Left ventricle myocardium inferior (tissue), 1 donor: ENCODE measurements at regions not wholly inside any gene's neighbourhood (a gene's known extent, or its start where the extent isn't known, plus 50 kb on each side); places are given as distances from the start of the nearest gene placed in this dataset.

Experiments used
- DNase-seq: peaks from one replicate; pipeline ENCODE4 v3.0.0-alpha.2; 2020
- H3K27ac ChIP-seq: fragments of 200-600 bp; replicated peaks from 2 replicates; pipeline ENCODE4 v1.8.0; 2021
- H3K27me3 ChIP-seq: fragments of 200-600 bp; 2 replicates; pipeline ENCODE4 v1.8.0; 2021; ENCODE audit warnings: low read depth
- H3K36me3 ChIP-seq: fragments of 200-600 bp; 2 replicates; pipeline ENCODE4 v1.8.0; 2021
- H3K4me1 ChIP-seq: fragments of 200-600 bp; 2 replicates; pipeline ENCODE4 v1.8.0; 2021
- H3K4me3 ChIP-seq: fragments of 200-600 bp; 2 replicates; pipeline ENCODE4 v1.8.0; 2021; ENCODE audit warnings: mild to moderate bottlenecking, moderate library complexity
- H3K9me3 ChIP-seq: fragments of 200-600 bp; replicated peaks from 2 replicates; pipeline ENCODE4 v1.8.0; 2021
- CTCF ChIP-seq: fragments of 200-600 bp; IDR thresholded peaks from 2 replicates; pipeline ENCODE4 v1.8.0; 2021; ENCODE audit warnings: antibody characterized with exemption, mild to moderate bottlenecking, borderline replicate concordance
- intact Hi-C: fragments of 100-400 bp; cut with micrococcal nuclease; formaldehyde crosslinking; loops from one replicate; pipeline ENCODE4 v1.11.0; 2022
- donor health status: DM: no; HTN: yes; CAD: no; lungs with severe emphysema.

- intact Hi-C loops, result no loop called here
- Histone ChIP-seq H3K36me3 (no peaks in the 10 kb centered on the region), H3K27me3 (no peaks in the 10 kb centered on the region), H3K9me3 (no peaks in the 10 kb centered on the region), H3K4me3 (no peak overlapping the region), H3K27ac (no peak overlapping the region), H3K4me1 (no peaks in the 10 kb centered on the region)
- DNase-seq, result no peak
- TF ChIP-seq CTCF, result no peak
Measured at GRCh38 chr4:178937130-178937529, 1494.9 kb upstream of the AGA start.

GRCh38 chr4:178941975-178942374 lies 1499.7 kb upstream of the AGA start:
- intact Hi-C loops, result no loop called here

GRCh38 chr4:178953447-178954120 lies 1511.3 kb upstream of the AGA start:
- Histone ChIP-seq H3K27ac (no peak overlapping the region), H3K36me3 (no peaks in the 10 kb centered on the region), H3K27me3 (no peaks in the 10 kb centered on the region), H3K9me3 (no peaks in the 10 kb centered on the region), H3K4me3 (no peak overlapping the region), H3K4me1 (no peaks in the 10 kb centered on the region)
- intact Hi-C loops, result no loop called here
- no peak for DNase-seq
- no peak for TF ChIP-seq CTCF

More at GRCh38 chr4:178941975-178942374, 1499.7 kb upstream of the AGA start:
- no peaks in the 10 kb centered on the region for H3K9me3 ChIP-seq
- H3K27ac ChIP-seq, result no peak overlapping the region
- H3K36me3 ChIP-seq, result no peaks in the 10 kb centered on the region
- no peak for DNase-seq
- no peaks in the 10 kb centered on the region for H3K4me1 ChIP-seq
- H3K4me3 ChIP-seq, result no peak overlapping the region
- H3K27me3 ChIP-seq, result no peaks in the 10 kb centered on the region
- TF ChIP-seq CTCF, result no peak

GRCh38 chr4:178955614-178956013 lies 1513.4 kb upstream of the AGA start:
- Histone ChIP-seq H3K4me1 (no peaks in the 10 kb centered on the region), H3K4me3 (no peak overlapping the region), H3K27ac (no peak overlapping the region), H3K27me3 (no peaks in the 10 kb centered on the region), H3K9me3 (no peaks in the 10 kb centered on the region), H3K36me3 (no peaks in the 10 kb centered on the region)
- DNase-seq, result no peak
- no peak for TF ChIP-seq CTCF
- intact Hi-C loops, result no loop called here

- no peak for TF ChIP-seq CTCF
- H3K36me3 ChIP-seq, result no peaks in the 10 kb centered on the region
- H3K4me3 ChIP-seq, result no peak overlapping the region
- no peak for DNase-seq
- no peak overlapping the region for H3K27ac ChIP-seq
- no peaks in the 10 kb centered on the region for H3K4me1 ChIP-seq
- H3K9me3 ChIP-seq, result no peaks in the 10 kb centered on the region
- no peaks in the 10 kb centered on the region for H3K27me3 ChIP-seq
- intact Hi-C loops, result no loop called here
Measured at GRCh38 chr4:178958725-178959440, 1516.6 kb upstream of the AGA start.
